HG03520 (cell line): ENCODE measurements at regions not wholly inside any gene's neighbourhood (a gene's known extent, or its start where the extent isn't known, plus 50 kb on each side); places are given as distances from the start of the nearest gene placed in this dataset.

Experiments used
- ATAC-seq: cut with Tn5 transposase; IDR thresholded peaks from one replicate; pipeline ENCODE4 v1.9.1; 2021; ENCODE audit warnings: mild to moderate bottlenecking, moderate library complexity; ENCODE audit not compliant: unreplicated experiment

GRCh38 chr7:88358881-88359280 is 52.2 kb upstream of the STEAP4 start:
- no peak for ATAC-seq

DNA sequence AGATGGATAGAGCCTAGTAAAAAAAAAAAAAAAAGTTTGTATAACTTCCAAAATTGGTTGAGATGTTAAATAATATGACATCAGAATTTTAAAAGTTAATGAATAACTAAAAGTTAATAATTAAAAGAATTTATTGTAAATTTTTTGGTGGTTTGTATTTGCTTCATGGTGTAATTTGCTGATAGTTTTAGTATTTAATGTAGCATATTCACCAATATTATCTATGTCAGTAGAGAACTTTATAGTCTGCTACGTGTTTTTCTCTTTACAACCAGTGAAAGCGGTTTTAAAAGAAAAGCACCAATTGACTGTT is 51.8 kb upstream of the STEAP4 start:
- no peak for ATAC-seq

DNA sequence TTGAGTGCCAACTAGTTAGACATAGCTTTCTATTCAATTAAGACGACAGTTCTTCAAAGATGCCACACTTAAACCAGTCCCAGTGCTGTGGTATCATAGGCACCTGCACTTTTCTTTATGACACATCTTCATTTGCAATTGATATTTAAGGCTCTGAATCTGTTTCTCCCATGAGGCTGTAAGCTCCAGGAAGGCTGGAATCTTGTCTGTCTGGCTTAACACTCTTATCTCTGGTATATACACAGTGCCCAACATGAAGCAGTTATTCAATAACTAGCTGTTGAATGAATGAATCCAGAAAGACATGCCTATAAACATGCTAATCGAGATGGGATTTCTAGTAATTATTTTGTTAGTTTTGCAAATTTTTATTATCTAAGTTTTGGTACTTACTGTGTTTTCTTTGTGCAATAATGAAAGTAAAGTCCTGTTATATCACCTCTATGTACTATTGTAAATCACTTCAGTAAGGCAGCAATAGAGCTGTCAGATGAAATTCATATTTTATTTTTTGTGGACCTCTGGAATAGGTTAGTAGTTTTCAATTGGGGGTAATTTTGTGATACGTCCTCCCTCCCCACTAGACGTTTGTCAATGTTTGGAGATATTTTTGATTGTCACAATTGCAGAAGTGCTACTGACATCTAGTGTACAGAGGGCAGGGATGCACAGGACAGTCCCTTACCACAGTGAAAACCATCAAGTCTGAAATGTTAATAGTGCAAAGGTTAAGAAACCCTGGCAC is 51.3 kb upstream of the STEAP4 start:
- ATAC-seq: peak; percentile 67

GRCh38 chr7:88357294-88357693 is 50.6 kb upstream of the STEAP4 start:
- no peak for ATAC-seq
